H1 (cell line): ENCODE measurements at regions not wholly inside any gene's neighbourhood (a gene's known extent, or its start where the extent isn't known, plus 50 kb on each side); places are given as distances from the start of the nearest gene placed in this dataset.
"Not testable (repeated sequence)": the region's sequence is repeated elsewhere in the genome, so short reads cannot be mapped to it uniquely, and the experiment has no call there.

Source experiments
- CTCF ChIA-PET: fragments of 300-600 bp; sonication (Branson Sonifier 250); formaldehyde crosslinking; loops from one replicate; lab custom pipeline; 2021; ENCODE audit not compliant: partially characterized antibody; lab: Charles Lee
- POLR2A ChIA-PET: fragments of 300-600 bp; sonication (Branson Sonifier 250); formaldehyde crosslinking; loops from one replicate; lab custom pipeline; 2021; ENCODE audit warnings: inconsistent platforms; ENCODE audit not compliant: partially characterized antibody; lab: Charles Lee
- DNase-seq, 2 experiments: peaks; one replicate each; pipeline versions ENCODE4 v3.0.0 to v3.0.0-alpha.2; 2010 to 2022; ENCODE audit warnings: low spot score in 2 of 2, low read depth in 1 of 2, mixed read lengths in 1 of 2
- FAIRE-seq: peaks from 2 replicates; lab custom pipeline; 2011; peaks lifted over from hg19 to GRCh38; lab: Jason Lieb, UNC
- H2AFZ ChIP-seq: 2 replicates; pipeline ENCODE4 v1.8.1; 2012; ENCODE audit warnings: low read length, inconsistent platforms
- H2AK5ac ChIP-seq: 2 replicates; pipeline ENCODE4 v1.6.1; 2013; ENCODE audit warnings: low read depth, low read length
- H2BK120ac ChIP-seq: replicated peaks from 2 replicates; pipeline ENCODE3; 2013; ENCODE audit warnings: low read depth, low read length, inconsistent platforms
- H2BK12ac ChIP-seq: 2 replicates; pipeline ENCODE4 v1.6.1; 2013; ENCODE audit warnings: low read depth, low read length
- H2BK15ac ChIP-seq: 2 replicates; pipeline ENCODE4 v1.6.1; 2013; ENCODE audit warnings: low read length
- H2BK20ac ChIP-seq: 2 replicates; pipeline ENCODE4 v1.6.1; 2013; ENCODE audit warnings: low read length
- H2BK5ac ChIP-seq: 2 replicates; pipeline ENCODE4 v1.6.1; 2013; ENCODE audit warnings: low read depth, low read length
- H3K14ac ChIP-seq: 2 replicates; pipeline ENCODE4 v1.6.1; 2013; ENCODE audit warnings: inconsistent platforms; ENCODE audit not compliant: insufficient read length
- H3K18ac ChIP-seq: 2 replicates; pipeline ENCODE4 v1.6.1; 2013; ENCODE audit warnings: low read length; ENCODE audit errors: extremely low read depth
- H3K23ac ChIP-seq: 2 replicates; pipeline ENCODE4 v1.6.1; 2013; ENCODE audit warnings: inconsistent platforms; ENCODE audit not compliant: insufficient read length
- H3K23me2 ChIP-seq: 2 replicates; pipeline ENCODE4 v1.6.1; 2013; ENCODE audit warnings: low read depth, low read length
- H3K27ac ChIP-seq: 2 replicates; pipeline ENCODE4 v1.6.1; 2011; ENCODE audit warnings: low read depth, low read length, inconsistent platforms
- H3K27me3 ChIP-seq, 4 experiments: replicated peaks in 1 of 4; 1 replicate in 1 of 4; 2 replicates in 3 of 4; pipeline versions ENCODE4 v1.6.1 to v1.8.1; 2011 to 2013; ENCODE audit warnings: low read length in 3 of 4, mild to moderate bottlenecking in 3 of 4, inconsistent platforms in 2 of 4, mixed read lengths in 2 of 4, moderate library complexity in 1 of 4; ENCODE audit not compliant: control insufficient read depth in 3 of 4, insufficient read depth in 3 of 4; ENCODE audit errors: extremely low read depth in 1 of 4
- H3K36me3 ChIP-seq, 4 experiments: 2 replicates each; pipeline versions ENCODE4 v1.6.1 to v1.8.1; 2011 to 2013; ENCODE audit warnings: mild to moderate bottlenecking in 4 of 4, low read length in 3 of 4, moderate library complexity in 2 of 4, control low read depth in 1 of 4, inconsistent platforms in 1 of 4; ENCODE audit not compliant: insufficient read depth in 4 of 4, control insufficient read depth in 2 of 4
- H3K4ac ChIP-seq: replicated peaks from 2 replicates; pipeline ENCODE3; 2013; ENCODE audit warnings: low read length, low read depth, mixed read lengths, inconsistent platforms; ENCODE audit not compliant: insufficient read length
- H3K4me1 ChIP-seq, 4 experiments: replicated peaks in 1 of 4; 1 replicate in 1 of 4; 2 replicates in 3 of 4; pipeline versions ENCODE4 v1.6.1 to v1.8.1; 2011 to 2013; ENCODE audit warnings: low read length in 3 of 4, inconsistent platforms in 2 of 4, mixed read lengths in 1 of 4; ENCODE audit not compliant: insufficient read depth in 4 of 4, control insufficient read depth in 3 of 4
- H3K4me2 ChIP-seq, 2 experiments: 2 replicates each; pipeline versions ENCODE4 v1.6.1 to v1.8.1; 2011 to 2013; ENCODE audit warnings: low read depth in 2 of 2, low read length in 2 of 2, control low read depth in 1 of 2, inconsistent platforms in 1 of 2, mild to moderate bottlenecking in 1 of 2; ENCODE audit not compliant: insufficient read depth in 1 of 2
- H3K4me3 ChIP-seq, 4 experiments: fragments of 200-600, 300-600 bp in 1 of 4; sonication (generic), shearing (Covaris generic), sonication (Bioruptor Twin) in 1 of 4; 2 replicates each; pipeline versions ENCODE4 v1.5.1 to v1.8.1; 2011 to 2016; ENCODE audit warnings: low read length in 4 of 4, low read depth in 3 of 4, control low read depth in 2 of 4, inconsistent platforms in 2 of 4, mild to moderate bottlenecking in 2 of 4, mixed read lengths in 1 of 4, moderate library complexity in 1 of 4; ENCODE audit not compliant: insufficient read depth in 2 of 4; ENCODE audit errors: extremely low read depth in 1 of 4
- H3K56ac ChIP-seq: replicated peaks from 2 replicates; pipeline ENCODE3; 2013; ENCODE audit warnings: low read depth, mild to moderate bottlenecking, mixed read lengths, low read length, inconsistent platforms; ENCODE audit not compliant: insufficient read length
- H3K79me1 ChIP-seq: 2 replicates; pipeline ENCODE4 v1.6.1; 2013; ENCODE audit warnings: low read depth, low read length, control low read depth
- H3K79me2 ChIP-seq, 2 experiments: 2 replicates each; pipeline versions ENCODE4 v1.6.1 to v1.8.1; 2012 to 2013; ENCODE audit warnings: low read length in 2 of 2, mild to moderate bottlenecking in 2 of 2, inconsistent platforms in 1 of 2; ENCODE audit not compliant: insufficient read depth in 2 of 2, control insufficient read depth in 1 of 2
- H3K9ac ChIP-seq, 4 experiments: replicated peaks in 1 of 4; 1 replicate in 1 of 4; 2 replicates in 3 of 4; pipeline versions ENCODE4 v1.6.1 to v1.8.1; 2011 to 2013; ENCODE audit warnings: low read depth in 3 of 4, low read length in 3 of 4, control low read depth in 2 of 4, mild to moderate bottlenecking in 2 of 4, moderate library complexity in 2 of 4, inconsistent platforms in 1 of 4; ENCODE audit errors: extremely low read depth in 1 of 4
- H3K9me3 ChIP-seq, 2 experiments: 2 replicates each; pipeline versions ENCODE4 v1.6.1 to v1.8.1; 2012 to 2013; ENCODE audit warnings: mild to moderate bottlenecking in 2 of 2, moderate library complexity in 2 of 2, control low read depth in 1 of 2, inconsistent platforms in 1 of 2, low read depth in 1 of 2, low read length in 1 of 2, mixed read lengths in 1 of 2; ENCODE audit not compliant: insufficient read depth in 2 of 2
- H4K20me1 ChIP-seq, 2 experiments: replicated peaks in 1 of 2; 2 replicates each; pipeline versions ENCODE3 to v1.8.1; 2011 to 2013; ENCODE audit warnings: inconsistent platforms in 2 of 2, low read length in 2 of 2, mild to moderate bottlenecking in 1 of 2; ENCODE audit not compliant: insufficient read depth in 2 of 2, control insufficient read depth in 1 of 2
- H4K5ac ChIP-seq: 2 replicates; pipeline ENCODE4 v1.6.1; 2013; ENCODE audit warnings: low read length, low read depth, mixed read lengths, inconsistent platforms; ENCODE audit not compliant: insufficient read length
- H4K8ac ChIP-seq: 2 replicates; pipeline ENCODE4 v1.8.0; 2013; ENCODE audit warnings: mild to moderate bottlenecking, moderate library complexity, low read length, inconsistent platforms; ENCODE audit not compliant: insufficient read depth; ENCODE audit errors: extremely low read depth
- H4K91ac ChIP-seq: replicated peaks from 2 replicates; pipeline ENCODE3; 2013; ENCODE audit warnings: low read length, mixed read lengths, inconsistent platforms; ENCODE audit not compliant: insufficient read length
- WGBS, 2 experiments: shearing (Covaris generic) in 1 of 2; methylation state at CpG; one replicate each; pipeline versions ENCODE4 v1.1.6 to v1.1.7; 2013 to 2015; ENCODE audit warnings: low lambda C conversion rate in 2 of 2, mixed read lengths in 2 of 2, inconsistent platforms in 1 of 2, low coverage in 1 of 2, missing lambda C conversion rate in 1 of 2; ENCODE audit not compliant: insufficient replicate concordance in 2 of 2, insufficient coverage in 1 of 2, insufficient read length in 1 of 2; ENCODE audit errors: extremely low coverage in 1 of 2, missing lambda C conversion rate in 1 of 2; 5-methylcytosine and 5-hydroxymethylcytosine counted together

DNA sequence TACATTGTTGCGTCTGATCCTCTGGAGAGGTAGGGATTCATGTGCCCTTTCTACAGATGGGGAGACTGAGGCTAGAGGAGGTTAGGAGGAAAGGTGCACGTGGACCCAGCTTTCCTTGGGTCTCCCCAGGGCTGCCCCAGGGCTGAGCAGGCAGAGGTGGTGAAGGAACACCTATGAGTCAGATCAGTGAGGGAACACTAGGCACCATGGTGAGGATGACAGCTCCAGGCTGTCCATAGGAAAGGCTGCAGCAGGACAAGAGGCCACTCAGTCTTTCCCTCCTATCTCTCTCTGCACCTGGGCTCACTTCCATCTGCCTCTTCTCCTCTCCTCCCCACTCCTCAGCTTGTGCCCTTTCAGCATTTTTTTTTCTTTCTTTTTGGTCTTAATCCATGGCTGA is 138.0 kb upstream of the TRIM73 start:
- H3K23me2 ChIP-seq, H3K9me3 ChIP-seq, H4K20me1 ChIP-seq, H2AFZ ChIP-seq, DNase-seq, H3K23ac ChIP-seq, CTCF ChIA-PET, H3K79me1 ChIP-seq, H2BK120ac ChIP-seq, H2BK12ac ChIP-seq, H4K91ac ChIP-seq, H3K4me2 ChIP-seq, POLR2A ChIA-PET, H3K4me3 ChIP-seq, H3K27ac ChIP-seq, H3K79me2 ChIP-seq, H4K8ac ChIP-seq, FAIRE-seq, H3K9ac ChIP-seq, H3K18ac ChIP-seq, H3K4me1 ChIP-seq, H2BK5ac ChIP-seq, H4K5ac ChIP-seq, H3K14ac ChIP-seq, H3K27me3 ChIP-seq, H2BK20ac ChIP-seq, H3K56ac ChIP-seq, H2BK15ac ChIP-seq, H2AK5ac ChIP-seq, H3K36me3 ChIP-seq, H3K4ac ChIP-seq: not testable (repeated sequence)
- no CpG with 5 or more reads among the region's 2 CpGs for WGBS, 2 experiments

DNA sequence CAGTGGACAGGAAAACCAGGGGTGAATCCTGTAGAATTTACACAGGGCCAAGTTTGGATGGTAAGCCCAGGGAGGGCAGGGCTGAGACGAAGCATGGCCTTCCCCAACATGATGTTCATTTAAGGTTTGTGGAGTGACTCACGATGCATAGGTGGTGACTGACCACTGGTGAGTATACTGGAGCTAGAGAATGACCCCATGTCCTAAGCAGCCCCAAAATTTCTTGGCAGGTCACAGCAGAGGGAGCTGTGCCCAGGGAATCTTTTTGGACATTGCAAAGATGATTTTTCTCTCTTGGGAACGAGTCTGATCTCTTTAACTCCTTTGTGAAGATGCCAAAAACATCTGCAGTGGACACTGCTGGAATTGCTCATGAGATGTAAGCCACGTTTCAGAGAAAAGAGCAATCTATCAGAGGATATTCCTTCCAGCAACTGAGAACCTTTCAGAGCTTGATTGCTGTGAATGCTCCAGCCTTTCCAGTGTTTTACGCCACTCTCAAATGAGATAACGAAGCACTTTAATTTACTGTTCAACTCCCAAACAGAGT is 135.9 kb upstream of the TRIM73 start:
- H4K5ac ChIP-seq, H3K4me1 ChIP-seq, H3K18ac ChIP-seq, H3K79me1 ChIP-seq, DNase-seq, H3K36me3 ChIP-seq, H2BK20ac ChIP-seq, H4K20me1 ChIP-seq, H3K23me2 ChIP-seq, H2AFZ ChIP-seq, H2AK5ac ChIP-seq, H2BK120ac ChIP-seq, H3K4me2 ChIP-seq, H3K4ac ChIP-seq, H3K9me3 ChIP-seq, FAIRE-seq, H3K27ac ChIP-seq, H3K4me3 ChIP-seq, H3K56ac ChIP-seq, H2BK15ac ChIP-seq, H4K91ac ChIP-seq, H4K8ac ChIP-seq, H2BK12ac ChIP-seq, H3K27me3 ChIP-seq, H2BK5ac ChIP-seq, CTCF ChIA-PET, POLR2A ChIA-PET, H3K79me2 ChIP-seq, H3K14ac ChIP-seq, H3K23ac ChIP-seq, H3K9ac ChIP-seq: not testable (repeated sequence)
- no CpG with 5 or more reads among the region's 6 CpGs for WGBS, 2 experiments
